ENCODE measurements at regions not wholly inside any gene's neighbourhood (a gene's known extent, or its start where the extent isn't known, plus 50 kb on each side); places are given as distances from the start of the nearest gene placed in this dataset.

DNA sequence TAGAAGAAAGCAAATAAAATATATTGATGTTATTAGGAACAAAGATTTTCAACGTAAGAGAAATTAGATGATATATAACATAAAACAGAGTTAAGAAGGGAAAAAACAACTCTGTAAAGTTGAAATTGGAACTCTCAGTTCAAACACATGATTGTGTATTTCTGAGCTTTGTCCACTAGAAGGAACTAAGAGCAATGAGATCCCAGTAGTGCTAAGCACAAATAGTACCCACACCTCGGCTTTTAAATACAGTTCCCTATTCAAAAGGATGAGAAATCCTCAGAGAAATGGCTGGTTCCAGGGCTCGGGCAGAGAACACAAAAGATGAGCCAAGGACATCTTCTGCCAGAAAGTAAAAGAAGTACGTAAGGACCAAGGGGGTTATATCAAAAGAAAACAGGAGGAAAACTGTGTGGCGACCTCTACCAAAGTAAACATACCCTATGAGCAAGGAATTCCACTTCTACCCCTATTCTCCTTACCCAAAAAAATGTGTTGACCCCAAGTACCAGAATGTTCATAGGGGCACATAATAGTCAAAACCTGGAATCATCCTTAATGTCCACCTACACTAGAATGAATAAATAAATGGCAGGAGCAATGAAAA lies 96.6 kb downstream of the SPTSSA start (continued):
- TF ChIP-seq HNRNPH1 (optimal IDR thresholded peaks at IDR 0.05; ENCODE audit: low read depth, low read length) (no peak), U2AF2 (IDR thresholded peaks at IDR 0.05; ENCODE audit: low read depth, low read length) (no peak), ZFP36 (IDR thresholded peaks at IDR 0.05; ENCODE audit: borderline replicate concordance, low read depth, low read length, partially characterized antibody) (no peak), CCAR2 (optimal IDR thresholded peaks at IDR 0.05; ENCODE audit: low read depth, low read length) (no peak), ZNF441 (CRISPR knock-in tag; IDR thresholded peaks at IDR 0.05; ENCODE audit: borderline replicate concordance) (no peak), GTF2F1 (IDR thresholded peaks at IDR 0.05; ENCODE audit: low read length) (no peak), ATF7-NPFF (CRISPR knock-in tag; IDR thresholded peaks at IDR 0.05; ENCODE audit: low read depth) (no peak), NR2F1 (CRISPR knock-in tag; IDR thresholded peaks at IDR 0.05) (no peak), ZNF337 (CRISPR knock-in tag; IDR thresholded peaks at IDR 0.05; ENCODE audit: borderline replicate concordance, low read depth) (no peak), ZNF34 (CRISPR knock-in tag; IDR thresholded peaks at IDR 0.05; ENCODE audit: borderline replicate concordance) (0 out of 2 replicates have a peak, but pooled peaks have one; percentile 28), RAD21 (CRISPR knock-in tag; IDR thresholded peaks at IDR 0.05) (peak; percentile 55; the same call in 1 of the 2 replicates), ZNF260 (CRISPR knock-in tag; IDR thresholded peaks at IDR 0.05; ENCODE audit: borderline replicate concordance, low read depth) (no peak), MTF2 (CRISPR knock-in tag; IDR thresholded peaks at IDR 0.05; ENCODE audit: borderline replicate concordance) (no peak), CCDC6 (CRISPR knock-in tag; IDR thresholded peaks at IDR 0.05) (0 out of 2 replicates have a peak, but pooled peaks have one; percentile 29), IRX3 (CRISPR knock-in tag; IDR thresholded peaks at IDR 0.05; ENCODE audit: borderline replicate concordance, low read depth) (no peak), GABPB1 (CRISPR knock-in tag; IDR thresholded peaks at IDR 0.05) (no peak), SOX13 (IDR thresholded peaks at IDR 0.05) (no peak), SOX13 (CRISPR knock-in tag; conservative IDR thresholded peaks at IDR 0.05 in 1 of 2, IDR thresholded peaks at IDR 0.05 in 1 of 2) (0 out of 4 replicates have a peak, but pooled peaks of 1 of the 2 experiments have one; percentile 9)
- TF ChIP-seq, protein P1, sequence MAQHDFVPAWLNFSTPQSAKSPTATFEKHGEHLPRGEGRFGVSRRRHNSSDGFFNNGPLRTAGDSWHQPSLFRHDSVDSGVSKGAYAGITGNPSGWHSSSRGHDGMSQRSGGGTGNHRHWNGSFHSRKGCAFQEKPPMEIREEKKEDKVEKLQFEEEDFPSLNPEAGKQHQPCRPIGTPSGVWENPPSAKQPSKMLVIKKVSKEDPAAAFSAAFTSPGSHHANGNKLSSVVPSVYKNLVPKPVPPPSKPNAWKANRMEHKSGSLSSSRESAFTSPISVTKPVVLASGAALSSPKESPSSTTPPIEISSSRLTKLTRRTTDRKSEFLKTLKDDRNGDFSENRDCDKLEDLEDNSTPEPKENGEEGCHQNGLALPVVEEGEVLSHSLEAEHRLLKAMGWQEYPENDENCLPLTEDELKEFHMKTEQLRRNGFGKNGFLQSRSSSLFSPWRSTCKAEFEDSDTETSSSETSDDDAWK (CRISPR knock-in tag; IDR thresholded peaks at IDR 0.05), result no peak
- TF ChIP-seq, protein P2, sequence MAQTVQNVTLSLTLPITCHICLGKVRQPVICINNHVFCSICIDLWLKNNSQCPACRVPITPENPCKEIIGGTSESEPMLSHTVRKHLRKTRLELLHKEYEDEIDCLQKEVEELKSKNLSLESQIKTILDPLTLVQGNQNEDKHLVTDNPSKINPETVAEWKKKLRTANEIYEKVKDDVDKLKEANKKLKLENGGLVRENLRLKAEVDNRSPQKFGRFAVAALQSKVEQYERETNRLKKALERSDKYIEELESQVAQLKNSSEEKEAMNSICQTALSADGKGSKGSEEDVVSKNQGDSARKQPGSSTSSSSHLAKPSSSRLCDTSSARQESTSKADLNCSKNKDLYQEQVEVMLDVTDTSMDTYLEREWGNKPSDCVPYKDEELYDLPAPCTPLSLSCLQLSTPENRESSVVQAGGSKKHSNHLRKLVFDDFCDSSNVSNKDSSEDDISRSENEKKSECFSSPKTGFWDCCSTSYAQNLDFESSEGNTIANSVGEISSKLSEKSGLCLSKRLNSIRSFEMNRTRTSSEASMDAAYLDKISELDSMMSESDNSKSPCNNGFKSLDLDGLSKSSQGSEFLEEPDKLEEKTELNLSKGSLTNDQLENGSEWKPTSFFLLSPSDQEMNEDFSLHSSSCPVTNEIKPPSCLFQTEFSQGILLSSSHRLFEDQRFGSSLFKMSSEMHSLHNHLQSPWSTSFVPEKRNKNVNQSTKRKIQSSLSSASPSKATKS (CRISPR knock-in tag; IDR thresholded peaks at IDR 0.05), result no peak; the same call in 1 of the 2 replicates
- TF ChIP-seq, protein P3, sequence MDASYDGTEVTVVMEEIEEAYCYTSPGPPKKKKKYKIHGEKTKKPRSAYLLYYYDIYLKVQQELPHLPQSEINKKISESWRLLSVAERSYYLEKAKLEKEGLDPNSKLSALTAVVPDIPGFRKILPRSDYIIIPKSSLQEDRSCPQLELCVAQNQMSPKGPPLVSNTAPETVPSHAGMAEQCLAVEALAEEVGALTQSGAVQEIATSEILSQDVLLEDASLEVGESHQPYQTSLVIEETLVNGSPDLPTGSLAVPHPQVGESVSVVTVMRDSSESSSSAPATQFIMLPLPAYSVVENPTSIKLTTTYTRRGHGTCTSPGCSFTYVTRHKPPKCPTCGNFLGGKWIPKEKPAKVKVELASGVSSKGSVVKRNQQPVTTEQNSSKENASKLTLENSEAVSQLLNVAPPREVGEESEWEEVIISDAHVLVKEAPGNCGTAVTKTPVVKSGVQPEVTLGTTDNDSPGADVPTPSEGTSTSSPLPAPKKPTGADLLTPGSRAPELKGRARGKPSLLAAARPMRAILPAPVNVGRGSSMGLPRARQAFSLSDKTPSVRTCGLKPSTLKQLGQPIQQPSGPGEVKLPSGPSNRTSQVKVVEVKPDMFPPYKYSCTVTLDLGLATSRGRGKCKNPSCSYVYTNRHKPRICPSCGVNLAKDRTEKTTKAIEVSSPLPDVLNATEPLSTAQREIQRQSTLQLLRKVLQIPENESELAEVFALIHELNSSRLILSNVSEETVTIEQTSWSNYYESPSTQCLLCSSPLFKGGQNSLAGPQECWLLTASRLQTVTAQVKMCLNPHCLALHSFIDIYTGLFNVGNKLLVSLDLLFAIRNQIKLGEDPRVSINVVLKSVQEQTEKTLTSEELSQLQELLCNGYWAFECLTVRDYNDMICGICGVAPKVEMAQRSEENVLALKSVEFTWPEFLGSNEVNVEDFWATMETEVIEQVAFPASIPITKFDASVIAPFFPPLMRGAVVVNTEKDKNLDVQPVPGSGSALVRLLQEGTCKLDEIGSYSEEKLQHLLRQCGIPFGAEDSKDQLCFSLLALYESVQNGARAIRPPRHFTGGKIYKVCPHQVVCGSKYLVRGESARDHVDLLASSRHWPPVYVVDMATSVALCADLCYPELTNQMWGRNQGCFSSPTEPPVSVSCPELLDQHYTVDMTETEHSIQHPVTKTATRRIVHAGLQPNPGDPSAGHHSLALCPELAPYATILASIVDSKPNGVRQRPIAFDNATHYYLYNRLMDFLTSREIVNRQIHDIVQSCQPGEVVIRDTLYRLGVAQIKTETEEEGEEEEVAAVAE (CRISPR knock-in tag; IDR thresholded peaks at IDR 0.05; ENCODE audit: borderline replicate concordance), result no peak

Measured in HepG2 (cell line).